Prostate gland (tissue), 2 donors: ENCODE measurements at regions not wholly inside any gene's neighbourhood (a gene's known extent, or its start where the extent isn't known, plus 50 kb on each side); places are given as distances from the start of the nearest gene placed in this dataset.

Source experiments
- POLR2A ChIP-seq: fragments of 450-650 bp; IDR thresholded peaks from one replicate; pipeline ENCODE4 v1.6.1; 2016; ENCODE audit warnings: antibody characterized with exemption, mild to moderate bottlenecking
- POLR2AphosphoS5 ChIP-seq: sonication (generic); formaldehyde crosslinking; IDR thresholded peaks from one replicate; pipeline ENCODE4 v1.6.1; 2017; ENCODE audit warnings: antibody characterized with exemption
- TF ChIP-seq, protein P1 (sequence below), 4 experiments: fragments of 200-600 bp in 2 of 4; fragments of 450-650 bp in 2 of 4; sonication (generic) in 2 of 4; IDR thresholded peaks; 1 replicate in 3 of 4; 2 replicates in 1 of 4; pipeline ENCODE4 v1.5.1; 2016 to 2019; ENCODE audit warnings: antibody characterized with exemption in 4 of 4, mild to moderate bottlenecking in 2 of 4, moderate library complexity in 2 of 4

DNA sequence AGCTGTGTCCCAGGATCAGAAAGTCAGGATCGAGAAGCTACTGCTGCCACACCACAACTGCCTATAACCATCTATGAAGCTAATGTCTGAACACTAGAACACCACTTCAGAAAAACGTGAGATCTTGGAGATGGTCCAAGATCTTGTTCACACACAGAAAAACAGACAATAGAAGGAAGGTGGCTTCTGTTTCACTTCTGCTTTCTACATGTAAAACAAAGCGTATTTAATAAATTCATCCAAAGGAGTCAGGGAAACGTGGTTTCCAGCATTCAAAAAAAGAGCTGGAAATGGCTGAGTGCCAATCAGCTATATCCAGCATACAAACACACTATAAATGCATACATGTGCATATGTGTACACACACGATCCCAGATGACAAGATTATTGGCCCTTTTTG, 70.2 kb upstream of the CCDC71L start:
- TF ChIP-seq, protein P1, sequence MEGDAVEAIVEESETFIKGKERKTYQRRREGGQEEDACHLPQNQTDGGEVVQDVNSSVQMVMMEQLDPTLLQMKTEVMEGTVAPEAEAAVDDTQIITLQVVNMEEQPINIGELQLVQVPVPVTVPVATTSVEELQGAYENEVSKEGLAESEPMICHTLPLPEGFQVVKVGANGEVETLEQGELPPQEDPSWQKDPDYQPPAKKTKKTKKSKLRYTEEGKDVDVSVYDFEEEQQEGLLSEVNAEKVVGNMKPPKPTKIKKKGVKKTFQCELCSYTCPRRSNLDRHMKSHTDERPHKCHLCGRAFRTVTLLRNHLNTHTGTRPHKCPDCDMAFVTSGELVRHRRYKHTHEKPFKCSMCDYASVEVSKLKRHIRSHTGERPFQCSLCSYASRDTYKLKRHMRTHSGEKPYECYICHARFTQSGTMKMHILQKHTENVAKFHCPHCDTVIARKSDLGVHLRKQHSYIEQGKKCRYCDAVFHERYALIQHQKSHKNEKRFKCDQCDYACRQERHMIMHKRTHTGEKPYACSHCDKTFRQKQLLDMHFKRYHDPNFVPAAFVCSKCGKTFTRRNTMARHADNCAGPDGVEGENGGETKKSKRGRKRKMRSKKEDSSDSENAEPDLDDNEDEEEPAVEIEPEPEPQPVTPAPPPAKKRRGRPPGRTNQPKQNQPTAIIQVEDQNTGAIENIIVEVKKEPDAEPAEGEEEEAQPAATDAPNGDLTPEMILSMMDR (IDR thresholded peaks at IDR 0.05) = no peak
- TF ChIP-seq POLR2AphosphoS5 (no peak), POLR2A (no peak)
